ENCODE measurements at regions not wholly inside any gene's neighbourhood (a gene's known extent, or its start where the extent isn't known, plus 50 kb on each side); places are given as distances from the start of the nearest gene placed in this dataset.

DNA sequence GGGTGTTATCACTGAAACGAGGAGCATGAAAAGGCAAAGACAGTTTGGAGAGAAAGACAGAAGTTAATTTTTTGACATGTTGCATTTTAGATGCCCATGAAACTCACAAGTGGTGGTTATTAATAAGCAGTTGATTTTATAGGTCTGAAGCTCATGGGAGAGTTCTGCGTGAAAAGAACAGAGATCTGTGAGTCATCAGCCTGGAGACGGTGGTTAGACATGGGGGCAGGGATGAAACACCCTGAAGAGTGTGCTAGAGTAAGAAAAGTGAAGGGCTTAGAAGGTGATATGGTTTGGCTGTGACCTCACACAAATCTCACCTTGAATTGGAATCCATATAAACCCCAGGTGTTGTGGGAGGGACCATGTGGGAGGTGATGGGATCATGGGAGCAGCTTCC lies 289.1 kb upstream of the ISX start:
- TF ChIP-seq CTCF (IDR thresholded peaks at IDR 0.05) (no peak), POLR2A (IDR thresholded peaks at IDR 0.05) (no peak)

All from thyroid gland (tissue), 4 donors.